GM12878 (cell line): ENCODE measurements at regions not wholly inside any gene's neighbourhood (a gene's known extent, or its start where the extent isn't known, plus 50 kb on each side); places are given as distances from the start of the nearest gene placed in this dataset.

Experiments
- ATAC-seq: fragments of 200-7000 bp; cut with Tn5 transposase; 3 replicates; pipeline ENCODE4 v1.9.1; 2020; ENCODE audit warnings: mild to moderate bottlenecking, moderate library complexity
- BruUV-seq: library from RNA; stranded (reverse); fragments of 400-500 nt; replicated peaks from 2 replicates; lab custom pipeline; 2021; lab: Mats Ljungman, UMichigan
- CTCF ChIA-PET: fragments of 300-600 bp; sonication (Branson Sonifier 250); formaldehyde crosslinking; extraction: SDS; loops from one replicate; lab custom pipeline; 2021; ENCODE audit warnings: inconsistent platforms; lab: Yijun Ruan, JAX
- POLR2A ChIA-PET: fragments of 350-600 bp; formaldehyde crosslinking; extraction: SDS; loops from one replicate; lab custom pipeline; 2021; ENCODE audit warnings: inconsistent platforms; lab: Charles Lee
- RAD21 ChIA-PET: fragments of 300-600 bp; sonication (Branson Sonifier 250); formaldehyde crosslinking; loops from one replicate; lab custom pipeline; 2023; ENCODE audit warnings: antibody characterized with exemption; ENCODE audit not compliant: unreplicated experiment; lab: Charles Lee
- SMC1A ChIA-PET: fragments of 300-600 bp; sonication (Branson Sonifier 250); formaldehyde crosslinking; loops from one replicate; lab custom pipeline; 2023; ENCODE audit not compliant: unreplicated experiment, uncharacterized antibody; lab: Charles Lee
- DNase-seq: peaks from one replicate; pipeline ENCODE4 v3.0.0-alpha.2; 2011; ENCODE audit warnings: low read depth, low spot score
- FAIRE-seq: peaks from 3 replicates; lab custom pipeline; 2011; peaks lifted over from hg19 to GRCh38; lab: Jason Lieb, UNC
- H2AFZ ChIP-seq: 2 replicates; pipeline ENCODE4 v1.6.0; 2011; ENCODE audit warnings: low read depth, low read length, control low read depth; ENCODE audit not compliant: control insufficient read depth
- H3K27ac ChIP-seq: 2 replicates; pipeline ENCODE4 v1.5.1; 2011; ENCODE audit warnings: control low read depth; ENCODE audit not compliant: control insufficient read depth, insufficient read depth
- H3K27me3 ChIP-seq, 2 experiments: replicated peaks in 1 of 2; 2 replicates each; pipeline versions ENCODE4 v1.6.0 to v1.6.1; 2011; ENCODE audit warnings: low read length in 1 of 2; ENCODE audit not compliant: control insufficient read depth in 2 of 2, insufficient read depth in 2 of 2
- H3K36me3 ChIP-seq, 2 experiments: 2 replicates each; pipeline ENCODE4 v1.5.1; 2011; ENCODE audit warnings: low read length in 1 of 2; ENCODE audit not compliant: control insufficient read depth in 2 of 2, insufficient read depth in 2 of 2
- H3K4me1 ChIP-seq: 2 replicates; pipeline ENCODE4 v1.6.1; 2011; ENCODE audit warnings: mild to moderate bottlenecking, low read length, moderate library complexity, mixed read lengths; ENCODE audit not compliant: control insufficient read depth, insufficient read depth
- H3K4me2 ChIP-seq: 2 replicates; pipeline ENCODE4 v1.6.0; 2011; ENCODE audit warnings: control low read depth; ENCODE audit not compliant: control insufficient read depth, insufficient read depth
- H3K4me3 ChIP-seq: fragments of 200-600 bp; sonication (generic); 2 replicates; pipeline ENCODE4 v1.5.1; 2016
- H3K79me2 ChIP-seq: 2 replicates; pipeline ENCODE4 v1.6.0; 2011; ENCODE audit warnings: low read length; ENCODE audit not compliant: control insufficient read depth, insufficient read depth
- H3K9ac ChIP-seq: 2 replicates; pipeline ENCODE4 v1.8.0; 2011; ENCODE audit warnings: low read length, control low read depth, mixed read lengths; ENCODE audit not compliant: control insufficient read depth, insufficient read depth
- H3K9me3 ChIP-seq: replicated peaks from 3 replicates; pipeline ENCODE4 v1.5.1; 2011; ENCODE audit warnings: mild to moderate bottlenecking, low read length; ENCODE audit not compliant: control insufficient read depth, insufficient read depth
- H4K20me1 ChIP-seq: 2 replicates; pipeline ENCODE4 v1.6.0; 2011; ENCODE audit not compliant: control insufficient read depth, insufficient read depth
- CEBPB ChIP-seq, 2 experiments: fragments of 150-350 bp in 1 of 2; IDR thresholded peaks; 2 replicates each; pipeline ENCODE4 v1.6.1; 2012 to 2014; ENCODE audit warnings: low read depth in 2 of 2, low read length in 2 of 2, borderline replicate concordance in 1 of 2, inconsistent platforms in 1 of 2
- FOXM1 ChIP-seq: IDR thresholded peaks from 2 replicates; pipeline ENCODE4 v1.6.1; 2012; ENCODE audit warnings: low read depth, mild to moderate bottlenecking, inconsistent platforms, low read length, moderate library complexity
- NR2F1 ChIP-seq: fragments of 450-650 bp; conservative IDR thresholded peaks from 2 replicates; pipeline ENCODE4 v1.6.1; 2017; ENCODE audit warnings: mild to moderate bottlenecking
- POLR2A ChIP-seq: IDR thresholded peaks from 2 replicates; pipeline ENCODE4 v1.6.1; 2011; ENCODE audit warnings: low read depth, mild to moderate bottlenecking, low read length
- SMAD1 ChIP-seq: fragments of 450-650 bp; IDR thresholded peaks from 2 replicates; pipeline ENCODE4 v1.6.1; 2018; ENCODE audit warnings: mild to moderate bottlenecking, low read depth; ENCODE audit not compliant: partially characterized antibody
- ZBED1 ChIP-seq: IDR thresholded peaks from 2 replicates; pipeline ENCODE4 v1.6.1; 2016; ENCODE audit warnings: borderline replicate concordance
- WGBS: methylation state at CpG from one replicate; pipeline ENCODE4 v1.1.6; 2016; ENCODE audit warnings: low lambda C conversion rate; ENCODE audit not compliant: insufficient replicate concordance, insufficient coverage; ENCODE audit errors: missing lambda C conversion rate; 5-methylcytosine and 5-hydroxymethylcytosine counted together
- in situ Hi-C: fragments of 300-500 bp; cut with MboI; formaldehyde crosslinking; loops from 9 replicates; pipeline ENCODE4 v1.14.3; 2018; ENCODE audit warnings: mixed read lengths
- intact Hi-C: fragments of 100-400 bp; cut with micrococcal nuclease; formaldehyde crosslinking; loops from one replicate; pipeline ENCODE4 v1.14.2; 2022; ENCODE audit not compliant: unreplicated experiment
- TF ChIP-seq, protein P1 (sequence below): fragments of 450-650 bp; IDR thresholded peaks from 2 replicates; pipeline ENCODE4 v1.6.1; 2014; ENCODE audit warnings: mild to moderate bottlenecking
- TF ChIP-seq, protein P2 (sequence below): fragments of 450-650 bp; IDR thresholded peaks from 2 replicates; pipeline ENCODE4 v1.6.1; 2017; ENCODE audit warnings: mild to moderate bottlenecking
- TF ChIP-seq, protein P3 (sequence below): IDR thresholded peaks from 2 replicates; pipeline ENCODE4 v1.6.1; 2012; ENCODE audit warnings: improper control_type of control experiment, low read depth, low read length; ENCODE audit not compliant: insufficient replicate concordance
- TF ChIP-seq, protein P4 (sequence below): fragments of 450-650 bp; IDR thresholded peaks from 2 replicates; pipeline ENCODE4 v1.6.1; 2017; ENCODE audit warnings: mild to moderate bottlenecking, moderate library complexity

DNA sequence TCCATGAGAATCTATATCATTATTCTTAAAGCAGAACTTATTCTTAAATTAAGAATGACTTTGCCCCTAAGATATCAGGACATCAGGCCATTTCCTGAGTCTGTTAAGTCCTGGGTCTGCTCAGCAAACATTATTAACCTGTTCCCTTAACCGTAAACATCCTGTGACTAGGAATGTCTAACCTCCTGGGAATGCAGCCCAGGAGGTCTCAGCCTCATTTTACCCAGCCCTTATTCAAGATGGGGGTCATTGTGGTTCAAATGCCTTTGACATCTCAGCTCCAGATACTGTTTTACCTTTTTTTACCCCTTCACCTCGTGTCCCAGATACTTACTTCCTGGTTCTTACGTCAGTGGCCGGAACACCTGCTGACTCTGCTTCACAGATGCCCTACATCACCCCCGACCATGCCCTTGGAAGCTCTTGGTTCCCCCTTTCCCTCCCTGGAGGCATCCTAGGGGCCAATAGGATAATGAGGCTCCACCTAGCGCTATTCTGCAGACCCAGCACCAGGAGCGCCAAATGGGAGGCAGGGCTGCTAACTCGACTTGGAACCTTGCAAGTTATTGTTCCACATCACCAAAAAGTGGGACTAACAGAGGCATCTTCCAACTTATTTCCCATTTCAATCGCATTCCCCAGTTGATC lies 182.5 kb downstream of the MED10 start:
- ChIA-PET RAD21 (no interaction called here), SMC1A (interaction anchor here (0.7 kb wide), 1 partner anchor 75 kb away, joined by 3 read pairs; no protein-coding TSS in a partner anchor), POLR2A (no interaction called here), CTCF (no interaction called here)
- H3K79me2 ChIP-seq: no peaks in the 10 kb centered on the region
- no peak overlapping the region for H3K4me2 ChIP-seq
- peaks cover 6% of the 10 kb centered on the region for H3K4me1 ChIP-seq
- 72% methylated on average over 9 of the region's 9 CpGs for whole genome bisulfite sequencing
- intact Hi-C loops (no loop called here), in situ Hi-C loops (no loop called here)
- H3K36me3 ChIP-seq: no peaks in the 10 kb centered on the region
- no TSS peak for BruUV-seq
- no peak overlapping the region for H3K9ac ChIP-seq
- no peak overlapping the region for H3K27ac ChIP-seq
- H4K20me1 ChIP-seq: no peaks in the 10 kb centered on the region
- DNase-seq (no peak), FAIRE-seq (no peak), ATAC-seq (no peak)
- no peaks in the 10 kb centered on the region for H3K27me3 ChIP-seq
- no peak overlapping the region for H3K4me3 ChIP-seq
- H3K9me3 ChIP-seq: no peaks in the 10 kb centered on the region; the same call in 2 of the 3 replicates
- H2AFZ ChIP-seq: peak overlapping the region; percentile 37; the same call in 1 of the 2 replicates
- no peak for TF ChIP-seq SMAD1
- TF ChIP-seq CEBPB (IDR thresholded peaks at IDR 0.05; ENCODE audit: borderline replicate concordance in 1 of 2, low read depth in 2 of 2, low read length in 2 of 2): no peak
- no peak for TF ChIP-seq POLR2A
- TF ChIP-seq, protein P1, sequence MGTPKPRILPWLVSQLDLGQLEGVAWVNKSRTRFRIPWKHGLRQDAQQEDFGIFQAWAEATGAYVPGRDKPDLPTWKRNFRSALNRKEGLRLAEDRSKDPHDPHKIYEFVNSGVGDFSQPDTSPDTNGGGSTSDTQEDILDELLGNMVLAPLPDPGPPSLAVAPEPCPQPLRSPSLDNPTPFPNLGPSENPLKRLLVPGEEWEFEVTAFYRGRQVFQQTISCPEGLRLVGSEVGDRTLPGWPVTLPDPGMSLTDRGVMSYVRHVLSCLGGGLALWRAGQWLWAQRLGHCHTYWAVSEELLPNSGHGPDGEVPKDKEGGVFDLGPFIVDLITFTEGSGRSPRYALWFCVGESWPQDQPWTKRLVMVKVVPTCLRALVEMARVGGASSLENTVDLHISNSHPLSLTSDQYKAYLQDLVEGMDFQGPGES: no peak
- no peak for TF ChIP-seq NR2F1
- no peak for TF ChIP-seq ZBED1
- TF ChIP-seq, protein P2, sequence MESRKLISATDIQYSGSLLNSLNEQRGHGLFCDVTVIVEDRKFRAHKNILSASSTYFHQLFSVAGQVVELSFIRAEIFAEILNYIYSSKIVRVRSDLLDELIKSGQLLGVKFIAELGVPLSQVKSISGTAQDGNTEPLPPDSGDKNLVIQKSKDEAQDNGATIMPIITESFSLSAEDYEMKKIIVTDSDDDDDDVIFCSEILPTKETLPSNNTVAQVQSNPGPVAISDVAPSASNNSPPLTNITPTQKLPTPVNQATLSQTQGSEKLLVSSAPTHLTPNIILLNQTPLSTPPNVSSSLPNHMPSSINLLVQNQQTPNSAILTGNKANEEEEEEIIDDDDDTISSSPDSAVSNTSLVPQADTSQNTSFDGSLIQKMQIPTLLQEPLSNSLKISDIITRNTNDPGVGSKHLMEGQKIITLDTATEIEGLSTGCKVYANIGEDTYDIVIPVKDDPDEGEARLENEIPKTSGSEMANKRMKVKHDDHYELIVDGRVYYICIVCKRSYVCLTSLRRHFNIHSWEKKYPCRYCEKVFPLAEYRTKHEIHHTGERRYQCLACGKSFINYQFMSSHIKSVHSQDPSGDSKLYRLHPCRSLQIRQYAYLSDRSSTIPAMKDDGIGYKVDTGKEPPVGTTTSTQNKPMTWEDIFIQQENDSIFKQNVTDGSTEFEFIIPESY: no peak
- TF ChIP-seq, protein P3, sequence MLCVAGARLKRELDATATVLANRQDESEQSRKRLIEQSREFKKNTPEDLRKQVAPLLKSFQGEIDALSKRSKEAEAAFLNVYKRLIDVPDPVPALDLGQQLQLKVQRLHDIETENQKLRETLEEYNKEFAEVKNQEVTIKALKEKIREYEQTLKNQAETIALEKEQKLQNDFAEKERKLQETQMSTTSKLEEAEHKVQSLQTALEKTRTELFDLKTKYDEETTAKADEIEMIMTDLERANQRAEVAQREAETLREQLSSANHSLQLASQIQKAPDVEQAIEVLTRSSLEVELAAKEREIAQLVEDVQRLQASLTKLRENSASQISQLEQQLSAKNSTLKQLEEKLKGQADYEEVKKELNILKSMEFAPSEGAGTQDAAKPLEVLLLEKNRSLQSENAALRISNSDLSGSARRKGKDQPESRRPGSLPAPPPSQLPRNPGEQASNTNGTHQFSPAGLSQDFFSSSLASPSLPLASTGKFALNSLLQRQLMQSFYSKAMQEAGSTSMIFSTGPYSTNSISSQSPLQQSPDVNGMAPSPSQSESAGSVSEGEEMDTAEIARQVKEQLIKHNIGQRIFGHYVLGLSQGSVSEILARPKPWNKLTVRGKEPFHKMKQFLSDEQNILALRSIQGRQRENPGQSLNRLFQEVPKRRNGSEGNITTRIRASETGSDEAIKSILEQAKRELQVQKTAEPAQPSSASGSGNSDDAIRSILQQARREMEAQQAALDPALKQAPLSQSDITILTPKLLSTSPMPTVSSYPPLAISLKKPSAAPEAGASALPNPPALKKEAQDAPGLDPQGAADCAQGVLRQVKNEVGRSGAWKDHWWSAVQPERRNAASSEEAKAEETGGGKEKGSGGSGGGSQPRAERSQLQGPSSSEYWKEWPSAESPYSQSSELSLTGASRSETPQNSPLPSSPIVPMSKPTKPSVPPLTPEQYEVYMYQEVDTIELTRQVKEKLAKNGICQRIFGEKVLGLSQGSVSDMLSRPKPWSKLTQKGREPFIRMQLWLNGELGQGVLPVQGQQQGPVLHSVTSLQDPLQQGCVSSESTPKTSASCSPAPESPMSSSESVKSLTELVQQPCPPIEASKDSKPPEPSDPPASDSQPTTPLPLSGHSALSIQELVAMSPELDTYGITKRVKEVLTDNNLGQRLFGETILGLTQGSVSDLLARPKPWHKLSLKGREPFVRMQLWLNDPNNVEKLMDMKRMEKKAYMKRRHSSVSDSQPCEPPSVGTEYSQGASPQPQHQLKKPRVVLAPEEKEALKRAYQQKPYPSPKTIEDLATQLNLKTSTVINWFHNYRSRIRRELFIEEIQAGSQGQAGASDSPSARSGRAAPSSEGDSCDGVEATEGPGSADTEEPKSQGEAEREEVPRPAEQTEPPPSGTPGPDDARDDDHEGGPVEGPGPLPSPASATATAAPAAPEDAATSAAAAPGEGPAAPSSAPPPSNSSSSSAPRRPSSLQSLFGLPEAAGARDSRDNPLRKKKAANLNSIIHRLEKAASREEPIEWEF: no peak
- no peak for TF ChIP-seq FOXM1
- TF ChIP-seq, protein P4, sequence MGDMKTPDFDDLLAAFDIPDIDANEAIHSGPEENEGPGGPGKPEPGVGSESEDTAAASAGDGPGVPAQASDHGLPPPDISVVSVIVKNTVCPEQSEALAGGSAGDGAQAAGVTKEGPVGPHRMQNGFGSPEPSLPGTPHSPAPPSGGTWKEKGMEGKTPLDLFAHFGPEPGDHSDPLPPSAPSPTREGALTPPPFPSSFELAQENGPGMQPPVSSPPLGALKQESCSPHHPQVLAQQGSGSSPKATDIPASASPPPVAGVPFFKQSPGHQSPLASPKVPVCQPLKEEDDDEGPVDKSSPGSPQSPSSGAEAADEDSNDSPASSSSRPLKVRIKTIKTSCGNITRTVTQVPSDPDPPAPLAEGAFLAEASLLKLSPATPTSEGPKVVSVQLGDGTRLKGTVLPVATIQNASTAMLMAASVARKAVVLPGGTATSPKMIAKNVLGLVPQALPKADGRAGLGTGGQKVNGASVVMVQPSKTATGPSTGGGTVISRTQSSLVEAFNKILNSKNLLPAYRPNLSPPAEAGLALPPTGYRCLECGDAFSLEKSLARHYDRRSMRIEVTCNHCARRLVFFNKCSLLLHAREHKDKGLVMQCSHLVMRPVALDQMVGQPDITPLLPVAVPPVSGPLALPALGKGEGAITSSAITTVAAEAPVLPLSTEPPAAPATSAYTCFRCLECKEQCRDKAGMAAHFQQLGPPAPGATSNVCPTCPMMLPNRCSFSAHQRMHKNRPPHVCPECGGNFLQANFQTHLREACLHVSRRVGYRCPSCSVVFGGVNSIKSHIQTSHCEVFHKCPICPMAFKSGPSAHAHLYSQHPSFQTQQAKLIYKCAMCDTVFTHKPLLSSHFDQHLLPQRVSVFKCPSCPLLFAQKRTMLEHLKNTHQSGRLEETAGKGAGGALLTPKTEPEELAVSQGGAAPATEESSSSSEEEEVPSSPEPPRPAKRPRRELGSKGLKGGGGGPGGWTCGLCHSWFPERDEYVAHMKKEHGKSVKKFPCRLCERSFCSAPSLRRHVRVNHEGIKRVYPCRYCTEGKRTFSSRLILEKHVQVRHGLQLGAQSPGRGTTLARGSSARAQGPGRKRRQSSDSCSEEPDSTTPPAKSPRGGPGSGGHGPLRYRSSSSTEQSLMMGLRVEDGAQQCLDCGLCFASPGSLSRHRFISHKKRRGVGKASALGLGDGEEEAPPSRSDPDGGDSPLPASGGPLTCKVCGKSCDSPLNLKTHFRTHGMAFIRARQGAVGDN: no peak
